Large intestine (tissue), 3 donors: ENCODE measurements at regions not wholly inside any gene's neighbourhood (a gene's known extent, or its start where the extent isn't known, plus 50 kb on each side); places are given as distances from the start of the nearest gene placed in this dataset.
"Not testable (repeated sequence)": the region's sequence is repeated elsewhere in the genome, so short reads cannot be mapped to it uniquely, and the experiment has no call there.

Source experiments
- DNase-seq, 2 donors: peaks; one replicate each; pipeline versions ENCODE4 v3.0.0 to v3.0.0-alpha.2; 2013
- H3K27ac ChIP-seq: one replicate; pipeline ENCODE4 v1.5.1; 2013; ENCODE audit warnings: low read length
- H3K27me3 ChIP-seq: 2 replicates; pipeline ENCODE4 v1.6.1; 2013; ENCODE audit warnings: low read length; ENCODE audit not compliant: control insufficient read depth, insufficient read depth
- H3K36me3 ChIP-seq: 2 replicates; pipeline ENCODE4 v1.6.1; 2013; ENCODE audit warnings: low read length; ENCODE audit not compliant: control insufficient read depth, insufficient read depth
- H3K4me1 ChIP-seq: one replicate; pipeline ENCODE4 v1.6.1; 2013; ENCODE audit warnings: low read length; ENCODE audit not compliant: control insufficient read depth, insufficient read depth
- H3K4me3 ChIP-seq: one replicate; pipeline ENCODE4 v1.5.1; 2013; ENCODE audit warnings: low read length
- H3K9me3 ChIP-seq: one replicate; pipeline ENCODE4 v1.6.1; 2013; ENCODE audit warnings: mild to moderate bottlenecking, low read depth, low read length, moderate library complexity; ENCODE audit not compliant: control insufficient read depth
- WGBS: methylation state at CpG from one replicate; pipeline ENCODE4 v1.1.5; 2013; ENCODE audit warnings: low lambda C conversion rate; ENCODE audit not compliant: insufficient coverage; 5-methylcytosine and 5-hydroxymethylcytosine counted together

DNA sequence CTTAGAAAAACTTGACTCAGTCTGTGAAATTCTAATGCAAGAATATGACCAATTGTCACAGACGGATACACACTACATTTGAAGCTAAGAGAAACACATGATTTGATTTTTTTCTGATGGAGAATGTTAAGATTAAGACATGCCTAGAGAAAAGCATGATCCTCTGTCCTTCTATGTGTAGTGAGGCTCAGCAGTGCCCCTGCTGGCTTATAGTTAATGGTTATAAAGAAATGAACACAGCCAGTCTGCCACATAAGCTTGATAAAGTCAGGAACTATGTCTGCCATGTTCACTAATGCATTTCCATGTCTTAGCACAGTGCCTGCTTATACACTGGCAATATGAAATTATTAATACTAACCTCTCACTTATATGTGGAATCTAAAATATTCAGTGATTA, 168.1 kb upstream of the DAAM1 start:
- H3K9me3 ChIP-seq = no peaks in the 10 kb centered on the region
- no peaks in the 10 kb centered on the region for H3K36me3 ChIP-seq
- peak in 1 of 2 donors; percentile 5 for DNase-seq
- no peak overlapping the region for H3K4me3 ChIP-seq
- H3K27me3 ChIP-seq = no peaks in the 10 kb centered on the region
- H3K4me1 ChIP-seq = no peaks in the 10 kb centered on the region
- no peak overlapping the region for H3K27ac ChIP-seq
- 78% methylated on average over 1 of the region's 1 CpG for WGBS

DNA sequence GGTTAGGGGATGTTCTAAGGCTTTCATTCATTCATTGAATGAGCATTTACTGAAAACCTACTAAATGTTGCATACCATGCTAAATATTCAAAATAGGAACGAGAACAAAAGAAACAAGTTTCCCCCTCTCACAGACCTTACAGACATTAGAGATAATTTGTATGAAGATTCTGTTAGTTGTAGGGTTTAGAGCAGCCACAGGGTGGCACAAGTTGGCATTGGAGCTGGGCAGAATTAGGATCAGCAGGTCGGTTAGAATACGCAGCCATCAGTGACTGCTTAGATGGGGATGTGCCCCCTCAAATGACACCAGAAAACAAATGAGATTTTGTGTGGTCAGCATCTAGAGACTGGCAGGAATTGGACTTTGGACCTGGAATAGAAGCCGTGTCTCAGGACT, 166.3 kb upstream of the DAAM1 start:
- Histone ChIP-seq H3K4me3 (no peak overlapping the region), H3K27ac (no peak overlapping the region), H3K27me3 (no peaks in the 10 kb centered on the region), H3K9me3 (no peaks in the 10 kb centered on the region), H3K4me1 (no peaks in the 10 kb centered on the region), H3K36me3 (no peaks in the 10 kb centered on the region)
- WGBS = 60% methylated on average over 1 of the region's 4 CpGs
- no peak for DNase-seq

DNA sequence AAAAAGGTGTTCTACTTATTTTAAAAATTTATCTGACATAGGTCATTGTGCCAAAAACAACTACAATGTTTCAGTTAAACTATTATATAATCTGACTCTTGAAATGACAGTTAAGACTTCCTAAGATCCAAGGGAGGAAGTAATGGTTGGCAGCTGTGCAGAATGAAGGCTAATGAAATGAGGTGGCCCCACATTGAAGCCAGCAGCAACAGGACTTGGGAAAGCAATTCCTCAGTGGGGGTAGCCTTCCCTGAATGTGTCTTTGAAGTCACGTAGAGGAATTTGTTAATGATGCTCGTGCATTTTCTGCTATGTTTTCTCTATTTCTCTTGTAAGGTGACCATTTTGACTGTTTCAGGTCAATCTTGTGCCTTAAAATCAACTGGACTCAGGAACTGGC, 162.4 kb upstream of the DAAM1 start:
- WGBS = no CpG with 5 or more reads among the region's 2 CpGs
- no peak for DNase-seq
- H3K9me3 ChIP-seq = no peaks in the 10 kb centered on the region
- H3K36me3 ChIP-seq = no peaks in the 10 kb centered on the region
- no peaks in the 10 kb centered on the region for H3K4me1 ChIP-seq
- H3K4me3 ChIP-seq = no peak overlapping the region
- no peak overlapping the region for H3K27ac ChIP-seq
- no peaks in the 10 kb centered on the region for H3K27me3 ChIP-seq

DNA sequence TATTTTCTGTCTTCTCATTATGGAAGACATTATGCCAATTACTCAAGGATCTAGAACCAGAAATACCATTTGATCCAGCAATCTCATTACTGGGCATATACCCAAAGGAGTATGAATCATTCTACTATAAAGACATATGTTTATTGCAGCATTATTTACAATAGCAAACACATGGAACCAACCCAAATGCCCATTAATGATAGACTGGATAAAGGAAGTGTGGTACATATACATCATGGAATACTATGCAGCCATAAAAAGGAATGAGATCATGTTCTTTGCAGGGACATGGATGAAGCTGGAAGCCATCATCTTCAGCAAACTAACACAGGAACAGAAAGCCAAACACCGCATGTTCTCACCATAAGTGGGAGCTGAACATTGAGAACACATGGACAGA, 161.8 kb upstream of the DAAM1 start:
- WGBS = no CpG with 5 or more reads among the region's 1 CpG
- not testable (repeated sequence) for H3K27ac ChIP-seq, H3K9me3 ChIP-seq, H3K27me3 ChIP-seq, DNase-seq, H3K4me3 ChIP-seq, H3K36me3 ChIP-seq, H3K4me1 ChIP-seq

DNA sequence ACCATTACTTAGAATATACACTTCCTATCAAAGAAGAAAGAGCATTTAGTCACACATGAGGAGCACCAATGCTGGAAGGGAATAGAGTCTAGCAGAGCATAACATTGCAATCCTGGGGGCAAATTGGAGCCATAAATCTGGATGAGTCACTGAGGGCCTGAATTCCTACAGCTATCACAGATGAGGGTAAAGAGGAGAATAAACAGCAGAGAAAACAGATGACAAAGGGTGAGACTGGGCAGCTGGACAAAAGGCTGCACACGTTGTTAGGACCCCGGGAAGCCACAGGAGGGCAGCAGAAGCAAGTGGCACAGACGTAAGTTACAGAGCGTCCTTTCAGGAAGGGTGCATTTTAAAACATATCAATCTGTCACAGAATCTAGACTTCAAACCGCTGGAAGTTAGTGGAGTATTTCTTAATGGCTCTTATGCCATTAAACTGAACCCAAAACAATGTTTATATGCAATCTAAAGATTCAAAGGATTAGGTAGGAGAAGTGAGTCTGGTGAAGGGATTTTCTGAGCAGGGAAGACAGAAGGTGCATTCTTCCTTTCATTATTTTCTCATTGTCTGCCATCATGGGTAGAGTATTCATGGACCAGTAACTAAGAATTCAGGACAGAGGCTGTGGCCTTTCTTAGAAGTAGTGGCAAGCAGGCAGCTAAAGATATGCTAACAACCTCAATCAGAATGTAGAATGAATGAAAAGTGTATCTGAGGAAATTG, 159.8 kb upstream of the DAAM1 start:
- Histone ChIP-seq H3K36me3 (no peaks in the 10 kb centered on the region), H3K9me3 (no peaks in the 10 kb centered on the region), H3K4me3 (no peak overlapping the region), H3K27ac (no peak overlapping the region), H3K4me1 (no peaks in the 10 kb centered on the region), H3K27me3 (no peaks in the 10 kb centered on the region)
- DNase-seq = peak; percentile 48 to 53
- no CpG with 5 or more reads among the region's 5 CpGs for WGBS

DNA sequence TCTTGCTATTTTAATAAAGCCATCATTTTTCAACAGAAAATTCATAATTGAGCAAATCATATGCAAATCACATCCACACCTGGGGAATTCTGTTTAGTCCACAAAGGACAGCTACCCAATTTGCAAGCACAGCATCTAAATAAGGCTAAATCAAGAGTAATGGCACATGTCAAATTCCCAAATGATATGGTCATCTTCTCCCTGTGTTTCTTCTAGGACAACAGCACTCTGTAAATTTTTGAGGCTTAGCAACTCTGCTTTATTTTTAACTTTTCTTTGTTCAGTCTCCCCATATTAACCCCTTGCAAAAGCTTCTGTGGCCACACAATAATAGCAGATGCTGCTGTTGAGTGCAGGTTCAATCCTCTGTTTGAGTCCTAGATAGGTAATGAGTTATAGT, 155.6 kb upstream of the DAAM1 start:
- H3K4me1 ChIP-seq = no peaks in the 10 kb centered on the region
- no peaks in the 10 kb centered on the region for H3K27me3 ChIP-seq
- no peak overlapping the region for H3K27ac ChIP-seq
- no peak overlapping the region for H3K4me3 ChIP-seq
- H3K9me3 ChIP-seq = no peaks in the 10 kb centered on the region
- no peaks in the 10 kb centered on the region for H3K36me3 ChIP-seq
- no peak for DNase-seq

DNA sequence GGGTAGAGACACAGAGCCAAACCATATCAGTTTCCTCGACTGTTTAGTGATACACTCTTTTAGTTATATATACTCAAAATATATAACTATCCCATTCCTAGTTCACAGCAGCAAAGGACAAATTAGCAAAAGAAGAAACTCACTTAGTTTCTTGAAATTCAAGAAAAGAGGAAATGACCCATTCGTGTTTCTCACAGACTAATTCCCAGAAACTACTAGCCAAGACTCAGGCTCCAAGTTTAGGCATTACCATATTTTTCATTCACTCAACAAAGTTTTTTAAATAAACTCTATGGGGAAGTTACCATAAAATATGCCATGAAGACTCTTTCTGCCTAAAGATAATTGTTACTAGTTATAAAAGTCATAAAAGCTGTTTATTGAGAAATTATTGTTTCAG, 152.3 kb upstream of the DAAM1 start:
- no peaks in the 10 kb centered on the region for H3K4me1 ChIP-seq
- no peaks in the 10 kb centered on the region for H3K36me3 ChIP-seq
- H3K27ac ChIP-seq = no peak overlapping the region
- H3K27me3 ChIP-seq = no peaks in the 10 kb centered on the region
- H3K4me3 ChIP-seq = no peak overlapping the region
- DNase-seq = no peak
- no peaks in the 10 kb centered on the region for H3K9me3 ChIP-seq
- 80% methylated on average over 1 of the region's 2 CpGs for WGBS

DNA sequence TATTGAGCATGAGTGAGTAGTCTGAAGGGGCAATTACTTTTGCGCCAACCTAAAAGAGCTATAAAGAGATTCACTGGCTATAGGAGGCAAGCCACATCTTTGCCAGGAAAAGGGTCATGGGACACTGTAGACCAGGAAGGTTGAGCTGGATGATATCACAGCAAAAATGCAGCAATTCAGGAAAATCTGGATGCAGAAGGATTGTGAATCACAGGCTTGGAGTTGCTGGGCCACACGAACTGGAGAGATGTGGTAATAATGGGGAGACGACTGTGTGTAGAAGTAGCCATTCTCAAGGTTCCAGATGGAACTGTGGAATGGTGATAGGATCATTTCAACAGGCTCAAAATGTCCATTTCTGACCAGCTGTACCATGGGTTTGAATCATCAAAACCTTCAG, 151.4 kb upstream of the DAAM1 start:
- WGBS = no CpG with 5 or more reads among the region's 3 CpGs
- H3K9me3 ChIP-seq = no peaks in the 10 kb centered on the region
- H3K36me3 ChIP-seq = no peaks in the 10 kb centered on the region
- DNase-seq = no peak
- no peak overlapping the region for H3K4me3 ChIP-seq
- no peaks in the 10 kb centered on the region for H3K27me3 ChIP-seq
- no peak overlapping the region for H3K27ac ChIP-seq
- no peaks in the 10 kb centered on the region for H3K4me1 ChIP-seq

DNA sequence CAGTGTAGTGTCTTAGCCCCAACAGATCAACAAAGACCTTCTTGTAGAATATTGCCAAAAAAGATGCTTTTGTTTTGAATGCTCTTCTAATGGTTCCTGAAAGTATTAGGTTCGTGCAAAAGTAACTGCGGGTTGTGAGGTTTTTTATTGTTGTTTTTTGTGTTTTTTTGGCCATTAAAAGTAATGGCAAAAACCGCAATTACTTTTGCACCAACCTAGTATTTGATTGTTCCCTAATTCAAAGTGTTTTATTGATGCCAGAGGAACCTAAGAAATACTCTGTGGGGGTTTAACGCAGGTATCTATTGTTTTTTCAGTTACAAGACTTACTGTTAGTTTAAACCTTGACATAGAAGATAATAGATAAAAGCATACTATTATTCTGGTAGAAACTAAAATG, 150.8 kb upstream of the DAAM1 start:
- Histone ChIP-seq H3K27ac (no peak overlapping the region), H3K27me3 (no peaks in the 10 kb centered on the region), H3K4me1 (no peaks in the 10 kb centered on the region), H3K9me3 (no peaks in the 10 kb centered on the region), H3K4me3 (no peak overlapping the region), H3K36me3 (no peaks in the 10 kb centered on the region)
- no peak for DNase-seq
- 93% methylated on average over 4 of the region's 4 CpGs for WGBS

DNA sequence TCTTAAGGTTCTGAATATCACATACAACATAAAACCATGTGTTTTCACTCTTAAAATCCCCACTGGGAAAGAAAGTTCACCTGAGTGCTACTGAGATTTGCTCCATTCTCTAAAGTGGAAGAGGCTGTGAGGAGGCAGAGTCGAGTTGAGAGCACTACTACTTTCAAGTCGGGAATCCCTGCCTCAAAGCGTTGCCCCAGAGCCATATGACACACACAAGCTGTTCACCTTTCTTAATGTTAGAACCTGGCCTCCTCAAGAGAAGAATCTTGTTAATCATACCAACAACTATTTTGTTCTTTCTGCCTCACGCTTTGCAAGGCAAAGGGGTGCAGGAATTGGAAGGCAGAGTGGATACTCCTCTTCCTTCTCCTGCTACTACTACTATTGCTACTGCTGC, 149.7 kb upstream of the DAAM1 start:
- no peak overlapping the region for H3K27ac ChIP-seq
- no peak overlapping the region for H3K4me3 ChIP-seq
- H3K27me3 ChIP-seq = no peaks in the 10 kb centered on the region
- no peaks in the 10 kb centered on the region for H3K36me3 ChIP-seq
- H3K4me1 ChIP-seq = no peaks in the 10 kb centered on the region
- WGBS = no CpG with 5 or more reads among the region's 4 CpGs
- H3K9me3 ChIP-seq = no peaks in the 10 kb centered on the region
- DNase-seq = no peak

DNA sequence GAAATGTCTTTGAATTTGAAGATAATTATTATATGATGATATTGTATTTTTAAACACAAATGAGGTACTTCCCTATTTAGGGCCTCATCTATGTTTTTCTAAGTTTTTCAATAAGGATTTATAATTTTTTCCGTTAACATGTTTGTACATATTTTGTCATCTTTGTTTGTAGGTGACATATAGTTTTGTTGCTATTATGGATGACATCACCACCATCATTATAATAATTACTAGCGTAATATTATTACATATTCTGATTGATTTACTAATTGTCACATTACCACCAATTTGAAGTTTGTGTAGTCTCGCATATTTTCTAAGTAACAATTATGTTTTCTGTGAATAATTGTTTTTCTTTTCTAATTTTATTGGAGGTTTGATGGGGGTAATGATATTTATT, 147.2 kb upstream of the DAAM1 start:
- no peak overlapping the region for H3K27ac ChIP-seq
- WGBS = 100% methylated on average over 3 of the region's 3 CpGs

More for the DNA sequence above, 147.2 kb upstream of the DAAM1 start:
- no peak for DNase-seq
- Histone ChIP-seq H3K4me3 (no peak overlapping the region), H3K27me3 (no peaks in the 10 kb centered on the region), H3K36me3 (no peaks in the 10 kb centered on the region), H3K4me1 (no peaks in the 10 kb centered on the region), H3K9me3 (no peaks in the 10 kb centered on the region)
